B cell (primary cell): ENCODE measurements at regions not wholly inside any gene's neighbourhood (a gene's known extent, or its start where the extent isn't known, plus 50 kb on each side); places are given as distances from the start of the nearest gene placed in this dataset.

Source experiments
- ATAC-seq: fragments of 200-7000 bp; cut with Tn5 transposase; one replicate; pipeline ENCODE4 v1.10.0; 2021; ENCODE audit warnings: low read depth, mild to moderate bottlenecking, moderate number of reproducible peaks, moderate library complexity
- CTCF ChIA-PET: fragments of 350-600 bp; sonication (Branson Sonifier 250); formaldehyde crosslinking; loops from one replicate; lab custom pipeline; 2021; ENCODE audit warnings: antibody characterized with exemption, inconsistent platforms; lab: Charles Lee
- POLR2A ChIA-PET: fragments of 350-600 bp; sonication (Branson Sonifier 250); formaldehyde crosslinking; loops from one replicate; lab custom pipeline; 2021; ENCODE audit warnings: antibody characterized with exemption; lab: Charles Lee
- DNase-seq: peaks from one replicate; pipeline ENCODE4 v3.0.0; 2013
- H2AFZ ChIP-seq: 2 replicates; pipeline ENCODE4 v1.6.1; 2012; ENCODE audit warnings: mild to moderate bottlenecking, low read depth, low read length; ENCODE audit not compliant: insufficient read depth, poor library complexity, severe bottlenecking
- H3K27ac ChIP-seq, 2 donors: 1 replicate in 1 of 2; 2 replicates in 1 of 2; pipeline ENCODE4 v1.5.1; 2012 to 2013; ENCODE audit warnings: low read length in 2 of 2, mild to moderate bottlenecking in 2 of 2, moderate library complexity in 1 of 2
- H3K27me3 ChIP-seq, 4 experiments: fragments of 200-600 bp in 1 of 4; sonication (generic) in 1 of 4; replicated peaks in 1 of 4; 1 replicate in 2 of 4; 2 replicates in 2 of 4; pipeline versions ENCODE4 v1.6.1 to v1.7.0; 2013 to 2016; ENCODE audit warnings: low read length in 3 of 4, mild to moderate bottlenecking in 2 of 4, mixed read lengths in 1 of 4, moderate library complexity in 1 of 4; ENCODE audit not compliant: insufficient read depth in 4 of 4, control insufficient read depth in 3 of 4; ENCODE audit errors: control extremely low read depth in 1 of 4
- H3K36me3 ChIP-seq, 2 experiments: replicated peaks in 1 of 2; 1 replicate in 1 of 2; 2 replicates in 1 of 2; pipeline versions ENCODE4 v1.6.1 to v1.7.1; 2013; ENCODE audit warnings: low read length in 1 of 2; ENCODE audit not compliant: insufficient read depth in 2 of 2, control insufficient read depth in 1 of 2; ENCODE audit errors: control extremely low read depth in 1 of 2, extremely low read depth in 1 of 2
- H3K4me1 ChIP-seq, 2 donors: fragments of 200-600 bp in 1 of 2; sonication (generic) in 1 of 2; 1 replicate in 1 of 2; 2 replicates in 1 of 2; pipeline versions ENCODE4 v1.5.1 to v1.6.1; 2013 to 2017; ENCODE audit warnings: low read length in 2 of 2; ENCODE audit not compliant: control insufficient read depth in 2 of 2, insufficient read depth in 2 of 2
- H3K4me2 ChIP-seq: replicated peaks from 2 replicates; pipeline ENCODE3; 2012; ENCODE audit warnings: mild to moderate bottlenecking, low read depth, low read length; ENCODE audit not compliant: poor library complexity, severe bottlenecking
- H3K4me3 ChIP-seq, 5 experiments: fragments of 200-600 bp in 1 of 5; sonication (generic) in 1 of 5; 1 replicate in 3 of 5; 2 replicates in 2 of 5; pipeline versions ENCODE4 v1.5.1 to v1.7.0; 2011 to 2016; ENCODE audit warnings: low read length in 4 of 5, mild to moderate bottlenecking in 4 of 5, low read depth in 2 of 5, control low read depth in 1 of 5, moderate library complexity in 1 of 5; ENCODE audit not compliant: insufficient read depth in 1 of 5; ENCODE audit errors: control extremely low read depth in 1 of 5, extremely low read depth in 1 of 5
- H3K79me2 ChIP-seq: fragments of 200-600 bp; sonication (generic); one replicate; pipeline ENCODE4 v1.6.0; 2016; ENCODE audit warnings: low read length; ENCODE audit not compliant: control insufficient read depth, insufficient read depth
- H3K9ac ChIP-seq: fragments of 200-600 bp; sonication (generic); 2 replicates; pipeline ENCODE4 v1.6.1; 2017; ENCODE audit warnings: mild to moderate bottlenecking, low read length, moderate library complexity
- H3K9me3 ChIP-seq, 3 donors: one replicate each; pipeline versions ENCODE4 v1.6.1 to v1.7.1; 2013; ENCODE audit warnings: low read length in 2 of 3; ENCODE audit not compliant: control insufficient read depth in 2 of 3, insufficient read depth in 1 of 3; ENCODE audit errors: control extremely low read depth in 1 of 3
- H4K20me1 ChIP-seq: 2 replicates; pipeline ENCODE4 v1.6.0; 2012; ENCODE audit warnings: mild to moderate bottlenecking, low read length; ENCODE audit not compliant: insufficient read depth, control insufficient read depth, poor library complexity, severe bottlenecking
- H3K27ac Mint-ChIP-seq: one replicate; pipeline ENCODE4 v1.8.0; 2021; ENCODE audit warnings: mixed read lengths
- H3K27me3 Mint-ChIP-seq: one replicate; pipeline ENCODE4 v1.8.0; 2021; ENCODE audit warnings: mixed read lengths
- H3K4me1 Mint-ChIP-seq: one replicate; pipeline ENCODE4 v1.8.0; 2021; ENCODE audit warnings: mixed read lengths
- H3K4me3 Mint-ChIP-seq: one replicate; pipeline ENCODE4 v1.8.0; 2021; ENCODE audit warnings: mixed read lengths
- H3K9me3 Mint-ChIP-seq: one replicate; pipeline ENCODE4 v1.8.0; 2022; ENCODE audit warnings: mixed read lengths; ENCODE audit not compliant: insufficient read depth
- EZH2 ChIP-seq: IDR thresholded peaks from 2 replicates; pipeline ENCODE4 v1.6.1; 2012; ENCODE audit warnings: borderline replicate concordance, low read depth, mild to moderate bottlenecking, moderate library complexity, low read length; ENCODE audit not compliant: insufficient read depth, poor library complexity, severe bottlenecking
- WGBS: methylation state at CpG from one replicate; pipeline ENCODE4 v1.1.5; 2013; ENCODE audit warnings: missing lambda C conversion rate; ENCODE audit not compliant: insufficient coverage; 5-methylcytosine and 5-hydroxymethylcytosine counted together
- intact Hi-C: fragments of 100-400 bp; cut with micrococcal nuclease; formaldehyde crosslinking; loops from one replicate; pipeline ENCODE4 v1.10.0; 2022
- TF ChIP-seq, protein P1 (sequence below): fragments of 200-600 bp; IDR thresholded peaks from one replicate; pipeline ENCODE4 v1.8.0; 2022; ENCODE audit warnings: antibody characterized with exemption, mild to moderate bottlenecking

DNA sequence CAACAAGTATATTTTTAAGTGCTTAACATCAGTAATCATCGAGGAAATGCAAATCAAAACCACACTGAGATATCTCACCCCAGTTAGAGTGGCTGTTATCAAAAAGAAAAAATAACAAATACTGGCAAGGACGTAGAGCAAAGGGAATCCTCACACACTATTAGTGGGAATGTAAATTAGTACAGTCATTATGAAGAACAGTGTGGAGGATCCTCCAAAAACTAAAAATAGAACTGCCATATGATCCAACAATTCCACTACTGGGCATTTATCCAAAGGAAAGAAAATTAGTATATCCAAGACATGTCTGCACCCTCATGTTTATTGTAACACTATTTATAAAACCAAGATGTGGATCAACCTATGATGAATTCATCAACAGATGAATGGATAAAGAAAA is 149.0 kb upstream of the PWP1 start:
- Mint-ChIP-seq H3K27ac (no peak overlapping the region), H3K9me3 (peaks cover 2% of the 10 kb centered on the region), H3K4me3 (no peak overlapping the region), H3K4me1 (peaks cover 9% of the 10 kb centered on the region), H3K27me3 (no peaks in the 10 kb centered on the region)
- H3K9me3 ChIP-seq = peaks cover 0 to 11% (median 2%) of the 10 kb centered on the region in 3 donors
- no peak for DNase-seq
- intact Hi-C loops = no loop called here
- no peaks in the 10 kb centered on the region for H3K79me2 ChIP-seq
- no peak for ATAC-seq
- no peak overlapping the region for H3K27ac ChIP-seq
- no peak overlapping the region for H3K9ac ChIP-seq
- no peaks in the 10 kb centered on the region for H3K27me3 ChIP-seq
- no peaks in the 10 kb centered on the region for H3K36me3 ChIP-seq
- ChIA-PET POLR2A (no interaction called here), CTCF (no interaction called here)
- H3K4me2 ChIP-seq = no peak overlapping the region
- WGBS = no CpG with 5 or more reads among the region's 2 CpGs
- no peak overlapping the region for H3K4me3 ChIP-seq
- no peak overlapping the region for H2AFZ ChIP-seq
- no peaks in the 10 kb centered on the region for H4K20me1 ChIP-seq
- TF ChIP-seq, protein P1, sequence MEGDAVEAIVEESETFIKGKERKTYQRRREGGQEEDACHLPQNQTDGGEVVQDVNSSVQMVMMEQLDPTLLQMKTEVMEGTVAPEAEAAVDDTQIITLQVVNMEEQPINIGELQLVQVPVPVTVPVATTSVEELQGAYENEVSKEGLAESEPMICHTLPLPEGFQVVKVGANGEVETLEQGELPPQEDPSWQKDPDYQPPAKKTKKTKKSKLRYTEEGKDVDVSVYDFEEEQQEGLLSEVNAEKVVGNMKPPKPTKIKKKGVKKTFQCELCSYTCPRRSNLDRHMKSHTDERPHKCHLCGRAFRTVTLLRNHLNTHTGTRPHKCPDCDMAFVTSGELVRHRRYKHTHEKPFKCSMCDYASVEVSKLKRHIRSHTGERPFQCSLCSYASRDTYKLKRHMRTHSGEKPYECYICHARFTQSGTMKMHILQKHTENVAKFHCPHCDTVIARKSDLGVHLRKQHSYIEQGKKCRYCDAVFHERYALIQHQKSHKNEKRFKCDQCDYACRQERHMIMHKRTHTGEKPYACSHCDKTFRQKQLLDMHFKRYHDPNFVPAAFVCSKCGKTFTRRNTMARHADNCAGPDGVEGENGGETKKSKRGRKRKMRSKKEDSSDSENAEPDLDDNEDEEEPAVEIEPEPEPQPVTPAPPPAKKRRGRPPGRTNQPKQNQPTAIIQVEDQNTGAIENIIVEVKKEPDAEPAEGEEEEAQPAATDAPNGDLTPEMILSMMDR = no peak
- TF ChIP-seq EZH2 = no peak
- H3K4me1 ChIP-seq = peaks cover 3 to 7% of the 10 kb centered on the region in 2 donors

DNA sequence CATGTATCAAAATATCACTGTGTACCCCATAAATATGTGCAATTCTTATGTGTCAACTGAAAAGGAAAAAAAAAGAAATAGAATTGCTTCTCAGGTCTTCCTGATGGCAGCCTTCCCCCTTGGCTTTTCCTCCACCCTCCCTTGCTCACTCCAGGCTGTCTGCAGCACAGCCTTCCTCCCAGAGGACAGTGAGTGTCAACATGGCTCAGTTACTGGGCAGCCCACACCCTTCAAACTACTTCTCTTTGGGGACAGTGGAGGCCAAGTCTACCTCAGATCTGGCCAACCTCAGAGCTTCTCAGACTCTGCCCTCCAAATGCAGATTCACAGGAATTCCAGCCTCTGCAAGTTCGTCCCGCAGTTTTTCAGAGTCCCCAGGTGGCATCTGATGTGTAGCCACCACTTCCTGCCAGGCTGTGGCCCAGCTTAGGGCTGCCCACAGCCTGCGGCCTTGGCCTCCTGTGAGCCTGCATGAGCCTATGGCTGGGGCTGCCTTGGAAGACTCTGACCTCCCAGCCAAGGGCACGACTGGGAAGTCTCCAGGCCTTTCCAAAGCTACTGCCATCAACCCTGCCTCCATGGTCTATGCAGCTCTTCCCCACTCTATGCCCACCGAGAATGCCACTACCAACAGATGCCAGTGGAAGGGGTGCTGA is 148.0 kb upstream of the PWP1 start:
- no peaks in the 10 kb centered on the region for H3K36me3 ChIP-seq
- H3K4me3 Mint-ChIP-seq = no peak overlapping the region
- H3K27ac ChIP-seq = no peak overlapping the region
- H3K79me2 ChIP-seq = no peaks in the 10 kb centered on the region
- peaks cover 2% of the 10 kb centered on the region for H3K9me3 Mint-ChIP-seq
- no peaks in the 10 kb centered on the region for H3K27me3 Mint-ChIP-seq
- no peak for ATAC-seq
- H2AFZ ChIP-seq = no peak overlapping the region
- H3K4me2 ChIP-seq = no peak overlapping the region
- no peak overlapping the region for H3K9ac ChIP-seq
- peaks cover 3 to 7% of the 10 kb centered on the region in 2 donors for H3K4me1 ChIP-seq
- 72% methylated on average over 5 of the region's 5 CpGs for WGBS
- peaks cover 0 to 4% (median 0%) of the 10 kb centered on the region in 3 donors for H3K9me3 ChIP-seq
- H3K4me1 Mint-ChIP-seq = peaks cover 9% of the 10 kb centered on the region
- no peak for DNase-seq
- ChIA-PET POLR2A (no interaction called here), CTCF (no interaction called here)
- no peak overlapping the region for H3K27ac Mint-ChIP-seq
- no peaks in the 10 kb centered on the region for H4K20me1 ChIP-seq
- intact Hi-C loops = no loop called here
- no peak overlapping the region for H3K4me3 ChIP-seq
- no peaks in the 10 kb centered on the region for H3K27me3 ChIP-seq
- no peak for TF ChIP-seq EZH2
- TF ChIP-seq, protein P1 = no peak
